Medulla oblongata (tissue), 1 donor: ENCODE measurements at regions not wholly inside any gene's neighbourhood (a gene's known extent, or its start where the extent isn't known, plus 50 kb on each side); places are given as distances from the start of the nearest gene placed in this dataset.
A peak's percentile ranks its signal among the peaks of the same experiment; 100 is the strongest.

Experiments
- DNase-seq: peaks from one replicate; pipeline ENCODE4 v3.0.0-alpha.2; 2015; ENCODE audit errors: extremely low spot score

DNA sequence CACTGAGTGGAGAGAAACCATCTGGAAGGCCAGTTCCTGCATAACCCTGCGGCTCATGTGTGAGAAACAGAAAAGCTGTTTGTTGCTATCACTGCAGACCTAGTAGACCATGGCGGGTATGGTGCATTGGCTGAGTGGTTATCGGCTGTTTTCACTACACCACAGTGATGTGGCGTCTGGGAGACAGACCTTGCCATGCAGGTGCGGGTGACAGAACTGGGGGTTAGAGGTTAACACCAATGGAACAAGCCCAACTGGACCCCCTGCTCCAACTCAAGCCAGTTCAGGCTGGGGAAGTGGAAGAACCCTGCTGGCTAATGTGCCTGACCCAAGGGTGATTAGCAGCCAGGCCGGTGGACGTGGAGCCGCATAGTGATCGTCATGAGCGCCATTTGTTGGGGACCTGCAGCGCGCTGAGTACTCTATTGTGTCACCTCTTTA lies 91.9 kb downstream of the IRF8 start:
- no peak for DNase-seq

DNA sequence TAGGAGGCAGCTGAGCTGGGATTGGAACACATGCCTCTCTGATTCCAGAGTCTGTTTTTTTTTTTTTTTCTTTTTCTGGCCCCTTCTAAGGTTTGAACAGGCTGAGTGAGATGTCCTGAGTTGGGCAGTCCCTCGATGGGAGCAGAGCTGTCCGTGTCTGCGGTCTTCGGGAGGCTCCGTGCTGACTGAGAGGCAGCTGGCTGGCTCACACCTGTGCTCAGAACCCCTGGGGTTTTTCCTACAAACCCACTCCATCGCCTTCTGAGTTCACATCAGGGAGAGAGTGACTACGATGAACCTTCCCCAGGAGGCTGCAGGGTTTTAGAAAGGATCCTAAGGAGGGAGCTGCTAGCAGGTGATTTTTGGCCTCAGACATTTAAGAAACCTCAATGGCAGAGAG lies 92.5 kb downstream of the IRF8 start:
- no peak for DNase-seq

DNA sequence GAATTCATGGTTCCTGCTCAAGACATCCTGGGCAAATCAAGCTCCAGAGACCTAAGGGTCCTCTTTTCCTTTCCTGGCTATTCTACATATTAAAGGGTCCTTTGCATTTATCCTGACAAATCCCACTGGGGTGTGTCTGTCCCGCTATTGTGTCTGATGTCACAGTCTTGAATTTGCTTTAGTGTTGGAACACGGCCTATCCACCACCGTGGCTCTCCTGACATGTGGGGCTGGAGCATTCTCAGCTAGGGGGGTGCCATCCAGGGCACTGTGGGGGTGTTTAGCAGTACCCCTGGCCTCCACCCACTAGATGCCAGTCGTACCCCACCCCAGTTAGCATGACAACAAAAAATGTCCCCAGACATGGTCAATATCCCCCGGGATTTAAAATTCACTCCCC lies 92.9 kb downstream of the IRF8 start:
- no peak for DNase-seq

DNA sequence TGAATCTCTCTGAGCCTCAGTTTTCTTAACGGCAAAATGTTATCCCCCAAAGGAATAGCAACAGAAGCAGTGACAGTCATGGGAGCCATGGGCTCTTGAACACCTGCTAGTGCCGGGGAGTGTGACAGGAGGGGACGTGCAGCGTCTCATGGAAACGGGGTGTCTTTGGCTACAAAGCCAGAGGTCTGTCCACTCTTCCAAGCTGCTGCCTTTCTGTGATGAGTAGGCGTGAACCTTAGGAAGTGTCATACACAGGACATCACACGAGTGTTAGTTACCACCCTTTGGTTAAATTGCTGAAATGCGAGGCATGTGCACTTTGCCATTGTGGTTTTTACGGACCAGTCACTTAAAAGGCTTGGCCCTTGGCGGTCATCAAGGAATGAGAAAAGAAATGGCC lies 93.4 kb downstream of the IRF8 start:
- DNase-seq, result no peak

DNA sequence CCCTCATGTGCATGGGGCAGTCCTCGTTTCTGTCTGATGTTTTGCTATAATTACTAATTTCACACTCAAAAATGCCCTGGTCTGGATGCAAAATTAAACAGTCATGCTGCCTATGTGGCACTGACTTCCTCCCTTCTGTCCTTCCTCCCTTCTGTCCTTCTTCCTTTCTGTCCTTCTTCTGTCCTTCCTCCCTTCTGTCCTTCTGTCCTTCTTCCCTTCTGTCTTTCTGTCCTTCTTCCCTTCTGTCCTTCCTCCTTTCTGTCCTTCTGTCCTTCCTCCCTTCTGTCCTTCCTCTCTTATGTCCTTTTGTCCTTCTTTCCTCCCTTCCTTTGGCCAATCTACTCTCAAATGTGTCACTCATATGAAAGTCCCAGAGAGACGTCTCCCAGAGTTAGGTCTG lies 93.8 kb downstream of the IRF8 start:
- DNase-seq, result no peak

DNA sequence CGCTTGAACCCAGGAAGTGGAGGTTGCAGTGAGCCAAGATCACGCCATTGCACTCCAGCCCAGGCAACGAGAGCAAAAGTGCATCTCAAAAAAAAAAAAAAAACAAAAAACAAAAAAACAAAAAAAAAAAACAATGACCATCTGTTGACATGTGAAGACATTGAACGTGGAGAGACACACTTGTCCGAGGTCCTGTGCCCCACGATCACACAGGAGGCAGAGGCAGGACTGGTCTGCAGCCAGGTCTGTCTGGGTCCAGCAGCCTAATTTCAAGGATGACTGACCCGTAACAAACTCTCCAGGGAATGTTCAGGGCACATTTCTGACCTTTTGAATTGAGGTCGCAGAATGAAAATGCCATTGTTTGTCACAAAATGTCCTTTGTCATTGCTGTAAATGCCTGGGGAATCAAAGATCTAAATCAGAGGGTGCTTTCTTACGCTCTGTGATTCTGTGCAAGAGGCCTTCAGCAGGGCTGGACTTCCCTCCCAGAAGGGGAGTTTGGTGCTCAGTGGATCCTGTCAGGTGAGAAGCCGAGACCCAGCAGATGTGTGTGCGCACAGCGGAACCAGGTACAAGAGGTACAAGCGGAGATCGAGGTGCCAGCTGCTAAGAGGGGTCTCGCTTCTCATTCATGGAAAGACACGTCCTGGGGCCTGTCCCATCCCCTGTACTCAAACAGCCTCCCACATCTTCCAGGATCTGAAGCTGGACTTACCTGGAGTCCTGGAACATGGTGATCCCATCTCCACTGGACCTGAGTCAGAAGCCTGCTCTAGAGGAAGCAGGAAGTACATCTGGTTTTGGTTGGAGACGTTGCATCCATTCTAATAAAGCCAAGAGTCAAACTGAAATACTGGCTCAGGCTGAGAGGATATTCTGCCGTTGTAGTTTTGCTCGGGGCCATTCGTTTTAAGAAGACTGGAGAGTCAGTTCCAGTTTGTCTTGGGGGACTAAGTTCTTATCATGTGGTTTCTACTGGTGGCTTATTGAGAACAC lies 95.8 kb downstream of the IRF8 start:
- DNase-seq, result peak; percentile 55

DNA sequence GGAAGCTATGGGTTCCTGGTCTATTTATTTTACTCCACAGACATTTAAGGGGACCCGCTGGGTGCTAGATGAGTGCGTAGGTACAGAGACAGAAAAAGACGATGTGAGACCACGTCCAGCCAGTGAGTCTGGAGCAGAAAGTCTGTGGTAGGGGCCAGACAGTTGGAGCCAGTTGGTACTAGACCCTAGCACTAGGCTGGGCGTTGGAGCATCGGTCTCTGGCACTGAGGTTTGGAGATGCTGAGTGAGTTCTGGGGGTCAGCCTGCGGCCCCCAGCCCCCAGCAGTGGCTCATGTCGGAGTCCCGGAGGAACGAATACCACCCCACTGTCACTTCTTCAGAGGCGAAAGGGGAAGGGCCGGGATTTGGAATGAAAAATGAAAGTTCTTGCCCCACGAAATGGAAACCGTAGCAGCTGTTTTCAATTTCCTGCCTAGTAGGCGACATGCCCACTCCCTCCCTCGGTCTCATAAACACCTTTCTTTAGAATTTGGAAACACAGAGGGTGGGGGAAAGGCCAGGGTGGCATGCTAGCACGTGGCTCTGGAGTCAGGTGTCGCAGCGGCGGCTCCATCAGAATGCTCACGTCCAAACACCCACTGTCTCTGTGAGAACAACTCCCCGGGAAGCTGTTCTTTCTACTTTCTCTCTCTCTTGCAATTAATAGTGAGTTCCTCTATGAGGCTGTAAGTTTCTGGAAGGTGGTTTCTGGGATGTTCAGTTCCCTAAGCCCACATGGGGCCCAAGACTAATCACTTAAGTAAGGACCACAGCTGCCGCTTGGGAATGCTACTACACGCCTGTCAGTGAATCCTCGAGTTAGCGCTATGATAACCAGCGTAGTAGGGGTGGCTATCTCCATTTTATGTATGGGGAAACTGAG lies 96.8 kb downstream of the IRF8 start:
- DNase-seq, result peak; percentile 18

DNA sequence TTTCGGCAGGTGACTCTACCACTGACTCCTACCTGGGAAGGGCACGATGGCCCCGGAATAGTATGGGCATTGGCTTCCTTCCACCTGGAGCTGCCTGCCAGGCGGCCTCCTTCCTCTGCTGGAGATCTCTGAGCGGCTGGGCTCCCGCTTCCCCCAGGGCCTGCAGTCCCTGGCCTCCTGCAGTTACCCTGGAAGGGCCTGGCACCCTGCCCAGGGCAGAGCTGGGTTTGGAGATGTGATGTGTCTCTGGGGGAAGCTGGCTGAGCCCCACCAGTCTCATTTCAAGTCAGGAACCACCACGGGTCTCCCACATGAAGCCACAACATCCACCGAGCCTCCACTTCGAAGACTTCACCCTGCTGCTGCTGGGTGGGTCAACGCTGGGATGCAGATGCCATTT lies 97.9 kb downstream of the IRF8 start:
- no peak for DNase-seq

DNA sequence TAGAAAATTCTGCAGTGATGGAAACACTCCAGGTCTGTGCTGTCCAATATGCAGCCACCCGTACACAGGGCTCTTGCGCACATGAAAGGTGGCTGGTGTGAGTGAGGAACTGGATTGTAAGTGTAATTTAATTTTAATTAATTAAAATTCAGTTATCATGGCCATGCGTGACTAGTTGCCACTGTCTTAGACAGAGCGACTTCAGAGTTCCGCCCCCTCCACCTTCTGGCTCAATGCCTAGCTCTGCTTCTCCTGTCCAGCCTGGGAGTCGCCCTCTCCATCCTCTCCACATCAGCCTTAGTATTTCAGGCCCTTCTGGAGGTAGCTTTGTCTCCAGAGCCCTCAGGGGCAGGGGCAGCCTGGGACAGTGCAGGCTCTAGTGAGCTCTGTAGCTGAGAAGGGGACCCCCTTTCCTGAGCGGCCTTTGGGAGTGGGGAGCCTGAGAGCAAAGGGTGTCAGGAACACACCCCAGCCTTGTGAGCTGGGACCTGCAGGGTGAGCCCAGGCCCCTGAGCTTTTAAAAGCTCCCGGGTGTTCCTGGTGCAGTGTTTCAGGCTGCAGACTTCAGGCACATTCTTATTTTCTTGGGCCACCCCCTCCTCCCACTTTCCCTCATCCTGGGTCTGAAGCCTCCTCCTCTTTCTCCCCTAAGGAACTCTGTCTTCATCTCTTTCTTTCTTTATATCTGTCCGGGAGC lies 99.4 kb downstream of the IRF8 start:
- DNase-seq, result no peak

DNA sequence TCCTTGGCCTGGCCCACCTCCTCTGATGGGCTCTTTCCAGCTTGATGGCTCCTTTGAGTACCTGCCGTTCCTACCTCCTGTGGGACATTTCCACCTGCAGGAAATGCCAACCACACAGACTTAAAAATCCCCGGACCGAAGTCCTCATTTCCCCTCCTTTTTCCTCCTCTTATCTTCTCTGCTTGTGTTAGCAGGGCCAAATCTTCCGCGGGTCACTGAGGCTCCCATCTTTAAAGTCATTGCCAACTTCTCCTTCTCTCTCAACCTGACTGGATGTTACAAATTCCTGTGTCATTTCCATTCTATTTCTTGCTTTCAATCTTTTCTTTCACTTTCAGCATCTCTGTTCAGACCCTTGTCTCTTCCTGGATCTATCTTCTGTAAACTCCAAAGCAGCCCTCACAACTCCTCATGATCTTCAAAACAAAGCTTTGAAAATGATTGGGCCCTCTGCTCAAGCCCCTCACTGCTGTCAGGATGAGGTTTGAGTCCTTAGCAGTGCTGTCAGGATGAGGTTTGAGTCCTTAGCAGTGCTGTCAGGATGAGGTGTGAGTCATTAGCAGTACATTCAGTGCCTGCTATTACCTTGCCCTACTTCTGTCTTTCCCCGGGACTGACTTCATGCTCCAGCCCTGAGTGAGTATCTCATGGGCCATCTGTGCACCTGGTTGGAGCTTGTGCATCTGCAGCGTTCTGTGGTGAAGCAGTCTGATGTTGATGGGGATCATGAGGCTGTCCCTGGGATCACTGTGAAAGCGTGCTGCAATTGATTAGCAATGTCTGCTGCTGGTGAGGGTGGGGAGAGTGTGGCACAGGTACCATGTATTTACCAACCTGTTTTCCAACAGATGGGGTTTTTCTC lies 100.1 kb downstream of the IRF8 start:
- DNase-seq, result no peak

DNA sequence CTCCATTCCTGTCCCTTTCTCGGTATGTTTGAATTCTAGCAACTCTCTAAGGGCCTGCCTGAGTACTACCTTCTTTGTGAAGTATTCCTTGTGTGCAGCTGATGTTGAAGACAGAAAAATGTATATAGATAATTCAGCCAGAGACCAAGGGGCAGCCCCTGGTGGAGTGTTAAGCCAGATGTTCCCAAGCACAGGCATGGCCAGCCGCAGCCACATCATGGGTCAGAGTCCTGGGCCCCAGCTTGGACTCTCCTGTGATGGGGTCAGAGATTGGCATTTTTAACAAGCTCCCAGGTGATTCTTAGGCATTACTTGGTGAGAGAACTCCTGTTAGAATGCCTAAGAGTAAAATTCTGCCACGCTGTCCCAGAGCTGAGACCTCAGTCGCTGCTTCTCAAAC lies 100.8 kb downstream of the IRF8 start:
- DNase-seq, result no peak

DNA sequence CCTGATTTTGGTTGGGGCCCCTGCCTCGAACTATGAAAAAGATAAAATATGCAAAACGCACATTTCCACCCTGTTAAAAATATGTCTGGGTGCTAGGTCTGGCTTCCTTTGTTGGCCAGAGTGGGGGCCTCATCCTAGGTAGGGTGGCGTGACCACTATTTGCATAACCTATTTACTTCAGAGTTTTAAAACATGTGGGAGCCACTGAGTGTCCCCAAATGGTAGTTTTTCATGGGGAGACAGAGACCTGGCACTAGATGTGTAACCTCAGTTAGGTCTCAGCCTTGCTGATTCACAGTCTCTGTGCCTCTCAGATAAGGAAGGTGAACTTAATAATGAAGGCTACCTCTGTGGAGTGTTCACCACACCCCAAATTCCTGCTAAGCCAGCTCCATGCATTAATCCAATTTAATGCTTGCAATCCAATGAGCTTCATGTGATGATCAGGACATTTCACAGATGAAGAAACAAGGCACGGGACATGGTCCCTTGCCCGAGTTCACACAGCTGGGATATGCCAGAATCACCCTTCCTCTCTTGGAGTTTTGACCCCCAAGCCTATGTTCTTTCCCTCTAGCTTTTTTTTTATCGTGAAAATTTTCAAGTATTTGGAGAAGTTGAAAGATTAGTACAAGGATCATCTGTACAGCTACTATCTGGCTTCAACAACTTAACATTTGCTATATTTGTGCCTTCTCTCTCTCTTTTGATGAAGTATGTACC lies 103.4 kb downstream of the IRF8 start:
- no peak for DNase-seq

DNA sequence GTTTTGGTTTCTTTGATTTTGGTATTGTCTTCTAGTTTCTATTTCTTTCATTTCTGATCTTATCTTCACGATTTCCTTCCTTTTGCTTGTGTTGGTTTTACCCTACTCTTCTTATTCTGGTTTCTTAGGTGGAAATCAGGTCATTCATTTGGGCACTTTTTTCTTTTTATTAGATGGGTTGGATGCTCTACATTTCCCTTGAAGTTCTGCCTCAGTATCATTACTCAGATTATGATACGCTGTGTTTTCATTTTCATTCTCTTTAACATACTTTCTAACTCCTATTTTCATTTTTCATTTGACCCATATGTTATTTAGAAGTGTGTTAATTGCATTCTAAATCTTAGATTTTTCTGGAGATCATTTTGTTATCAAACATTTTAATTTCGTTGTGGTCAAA lies 108.6 kb downstream of the IRF8 start:
- DNase-seq, result no peak

DNA sequence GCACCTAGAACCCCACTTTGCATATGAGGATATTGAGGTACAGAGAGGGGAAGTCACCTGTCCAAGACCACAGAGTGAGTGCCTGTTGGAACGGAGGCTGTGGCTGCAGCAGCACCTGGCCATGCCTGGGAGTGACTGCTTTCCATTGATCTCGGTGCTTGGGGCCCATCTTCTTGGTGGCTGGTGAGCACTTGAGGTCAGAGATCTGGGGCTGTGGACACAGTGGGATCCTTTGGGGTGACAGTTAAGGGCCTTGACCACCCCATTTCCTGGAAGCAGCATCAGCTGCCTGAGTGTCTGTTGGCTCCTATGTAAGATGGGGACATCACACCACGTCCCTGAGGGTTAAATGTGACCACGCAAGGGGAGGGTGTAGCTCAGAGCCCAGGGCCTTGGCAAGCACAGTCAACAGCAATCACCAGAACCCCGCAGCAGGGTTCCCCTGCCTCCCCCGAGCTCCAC lies 111.7 kb downstream of the IRF8 start:
- no peak for DNase-seq

DNA sequence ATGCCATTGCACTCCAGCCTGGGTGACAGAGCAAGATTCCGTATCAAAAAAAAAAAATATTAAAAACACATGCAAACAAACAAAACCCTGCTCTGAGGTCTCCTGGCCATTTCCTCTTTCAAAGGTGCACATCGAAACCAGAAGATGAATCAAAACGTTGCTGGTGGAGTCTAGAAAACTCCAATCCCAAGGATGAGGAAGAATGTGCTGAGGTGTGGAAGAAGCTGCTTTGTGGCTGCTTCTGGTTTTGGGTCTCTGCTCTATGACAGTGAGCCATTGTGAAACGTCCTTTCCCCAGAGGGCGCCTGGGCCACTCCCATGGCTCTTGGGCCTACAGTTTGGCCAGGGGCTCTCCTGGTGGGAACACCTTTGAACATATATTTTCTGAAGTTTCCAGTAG lies 112.6 kb downstream of the IRF8 start:
- DNase-seq, result no peak

DNA sequence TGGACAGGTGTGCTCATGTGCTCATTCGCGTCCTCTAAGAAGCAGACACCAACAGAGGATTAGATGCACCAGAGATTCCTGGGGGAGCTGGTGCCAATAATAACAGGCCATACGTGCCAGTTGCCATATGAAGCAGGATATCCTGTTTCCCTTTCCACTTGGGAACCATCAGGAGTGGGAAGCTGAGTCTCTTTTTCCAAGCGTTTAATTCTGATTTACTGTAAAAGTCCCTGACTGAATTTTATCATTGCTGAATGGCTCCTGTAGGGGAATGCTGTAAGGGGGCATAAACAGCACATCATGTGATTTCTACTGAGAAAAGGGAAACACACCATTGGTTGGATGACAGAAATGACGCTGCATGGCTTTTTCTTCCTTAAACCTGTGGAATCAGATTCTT lies 113.3 kb downstream of the IRF8 start:
- DNase-seq, result no peak

DNA sequence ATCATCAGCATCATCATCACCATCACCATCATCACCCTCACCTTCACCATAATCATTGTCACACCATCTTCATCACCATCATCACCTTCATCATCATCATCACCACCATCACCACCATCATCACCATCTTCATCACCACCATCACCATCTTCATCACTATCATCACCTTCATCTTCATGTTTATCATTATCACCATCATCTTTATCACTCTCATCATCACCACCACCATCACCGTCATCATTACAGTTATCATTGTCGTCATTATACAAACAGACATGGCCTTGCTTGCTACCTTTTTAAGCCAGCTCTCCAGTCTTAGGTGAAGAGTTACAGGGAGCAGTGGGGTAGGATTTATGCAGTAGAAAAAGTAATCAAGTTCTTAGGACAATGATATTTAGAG lies 114.9 kb downstream of the IRF8 start:
- no peak for DNase-seq

DNA sequence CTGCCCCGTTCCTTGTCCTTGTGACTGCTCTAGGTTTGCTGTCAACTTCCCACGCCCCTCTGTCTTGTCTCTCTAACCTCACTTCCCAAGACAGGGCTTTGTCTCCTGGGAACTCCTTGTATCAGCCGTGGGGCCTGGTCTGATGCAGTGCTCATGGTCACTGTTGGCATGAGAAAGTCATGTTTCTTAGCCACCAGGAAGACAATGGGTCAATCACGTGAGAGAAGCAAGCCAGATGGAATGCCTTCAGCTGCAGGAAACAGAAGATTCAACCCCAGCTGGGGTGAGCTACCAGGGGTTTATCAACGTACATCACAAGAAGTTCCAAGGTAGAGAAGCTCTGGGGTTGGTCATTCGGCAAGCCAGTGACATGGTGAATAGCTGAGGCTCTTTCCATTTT lies 116.6 kb downstream of the IRF8 start:
- no peak for DNase-seq

DNA sequence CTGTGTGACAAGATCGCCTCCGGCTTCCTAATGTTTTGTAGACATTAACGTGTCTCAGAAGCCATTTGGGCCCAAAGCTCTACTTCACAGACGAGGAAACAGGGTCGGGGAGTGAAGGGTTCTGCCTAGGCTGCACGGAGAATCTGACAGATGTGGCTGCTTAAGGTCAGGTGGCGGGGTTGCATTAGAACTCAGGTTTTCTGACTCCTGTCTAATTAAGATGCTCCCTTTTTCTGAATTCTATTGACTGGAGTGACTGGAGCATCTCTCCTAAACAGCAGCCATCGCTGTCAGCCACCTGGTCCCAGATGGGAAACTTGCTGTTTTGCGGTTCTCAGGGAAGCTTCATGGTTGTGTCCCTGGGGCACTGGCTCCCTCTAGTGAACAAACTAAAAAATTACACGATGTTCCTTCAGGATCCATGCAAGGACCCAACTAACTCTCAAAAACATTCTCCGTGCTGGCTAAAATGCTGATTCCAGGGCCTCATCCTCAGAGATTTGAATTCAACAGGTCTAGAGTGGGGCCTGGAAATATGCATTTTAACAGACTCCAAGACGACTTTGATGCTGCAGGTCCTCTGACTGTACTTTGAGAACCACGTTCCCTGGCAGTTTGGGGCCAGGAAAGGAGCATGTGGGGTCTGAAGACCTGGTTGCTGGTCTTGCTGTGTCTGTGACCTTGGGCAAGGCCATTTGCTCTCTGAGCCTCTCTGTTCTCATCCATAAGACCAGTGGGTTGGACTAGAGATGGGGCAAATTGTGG lies 117.4 kb downstream of the IRF8 start:
- peak; percentile 80 for DNase-seq

DNA sequence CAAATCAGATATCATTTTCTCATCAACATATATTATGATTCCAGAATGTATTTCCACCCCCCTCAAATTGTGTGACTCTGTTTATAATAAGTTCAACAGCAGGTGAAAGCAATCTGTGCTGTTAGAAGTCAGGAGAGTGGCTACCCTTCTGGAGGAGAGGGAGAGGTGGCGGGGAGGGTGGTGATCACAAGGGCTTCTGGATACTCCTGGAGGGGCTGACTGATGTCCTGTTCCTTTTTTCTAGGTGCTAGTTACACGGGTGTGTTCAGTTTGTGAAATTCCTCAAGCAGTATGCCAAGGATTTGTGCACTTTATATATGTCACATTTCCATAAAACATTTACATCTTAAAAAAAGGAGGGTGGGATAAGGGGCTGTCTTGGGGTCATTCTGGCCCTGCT lies 119.1 kb downstream of the IRF8 start:
- DNase-seq, result no peak
